Left ventricle myocardium inferior (tissue), 1 donor: ENCODE measurements at regions not wholly inside any gene's neighbourhood (a gene's known extent, or its start where the extent isn't known, plus 50 kb on each side); places are given as distances from the start of the nearest gene placed in this dataset.

Experiments
- DNase-seq: peaks from one replicate; pipeline ENCODE4 v3.0.0-alpha.2; 2020
- H3K27ac ChIP-seq: fragments of 200-600 bp; replicated peaks from 2 replicates; pipeline ENCODE4 v1.8.0; 2021
- H3K27me3 ChIP-seq: fragments of 200-600 bp; 2 replicates; pipeline ENCODE4 v1.8.0; 2021; ENCODE audit warnings: low read depth
- H3K36me3 ChIP-seq: fragments of 200-600 bp; 2 replicates; pipeline ENCODE4 v1.8.0; 2021
- H3K4me1 ChIP-seq: fragments of 200-600 bp; 2 replicates; pipeline ENCODE4 v1.8.0; 2021
- H3K4me3 ChIP-seq: fragments of 200-600 bp; 2 replicates; pipeline ENCODE4 v1.8.0; 2021; ENCODE audit warnings: mild to moderate bottlenecking, moderate library complexity
- H3K9me3 ChIP-seq: fragments of 200-600 bp; replicated peaks from 2 replicates; pipeline ENCODE4 v1.8.0; 2021
- CTCF ChIP-seq: fragments of 200-600 bp; IDR thresholded peaks from 2 replicates; pipeline ENCODE4 v1.8.0; 2021; ENCODE audit warnings: antibody characterized with exemption, mild to moderate bottlenecking, borderline replicate concordance
- intact Hi-C: fragments of 100-400 bp; cut with micrococcal nuclease; formaldehyde crosslinking; loops from one replicate; pipeline ENCODE4 v1.11.0; 2022
- donor health status: DM: no; HTN: yes; CAD: no; lungs with severe emphysema.

GRCh38 chr3:194756460-194756779 is 70.7 kb downstream of the FAM43A start:
- no peaks in the 10 kb centered on the region for H3K36me3 ChIP-seq
- H3K9me3 ChIP-seq: no peaks in the 10 kb centered on the region
- H3K4me1 ChIP-seq: peaks cover 30% of the 10 kb centered on the region
- H3K27me3 ChIP-seq: no peaks in the 10 kb centered on the region
- DNase-seq: no peak
- H3K4me3 ChIP-seq: no peak overlapping the region
- TF ChIP-seq CTCF: no peak
- peak overlapping the region; percentile 75 for H3K27ac ChIP-seq
- intact Hi-C loops: no loop called here

DNA sequence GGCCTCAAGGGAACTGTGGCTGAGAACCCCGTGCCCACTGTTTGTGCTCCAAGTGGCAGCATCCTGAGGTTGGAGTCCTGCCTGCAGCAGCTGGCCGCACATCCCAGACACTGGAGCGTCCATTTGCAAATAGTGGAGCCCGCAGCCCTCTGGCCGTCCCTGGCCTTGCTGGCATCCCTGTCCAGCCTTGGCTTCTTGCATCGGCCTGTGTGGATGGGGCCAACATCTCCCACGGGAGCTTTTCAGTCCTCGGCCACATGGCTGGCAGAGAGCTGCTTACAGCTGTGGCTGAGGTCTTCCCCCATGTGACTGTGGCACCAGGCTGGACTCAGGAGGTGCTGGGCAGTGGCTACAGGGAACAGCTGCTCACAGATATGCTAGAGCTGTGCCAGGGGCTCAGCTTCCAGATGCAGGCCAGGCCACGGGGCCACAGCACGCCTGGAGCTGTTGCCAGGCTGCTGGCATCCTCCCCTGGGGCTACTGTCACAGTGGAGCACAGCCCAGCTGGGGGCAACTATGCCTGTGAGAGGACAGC is 71.2 kb downstream of the FAM43A start:
- DNase-seq: peak; percentile 32
- Histone ChIP-seq H3K27ac (peak overlapping the region; percentile 75), H3K36me3 (no peaks in the 10 kb centered on the region), H3K4me3 (no peak overlapping the region), H3K27me3 (no peaks in the 10 kb centered on the region), H3K9me3 (no peaks in the 10 kb centered on the region), H3K4me1 (peaks cover 34% of the 10 kb centered on the region)
- TF ChIP-seq CTCF: no peak
- intact Hi-C loops: no loop called here

DNA sequence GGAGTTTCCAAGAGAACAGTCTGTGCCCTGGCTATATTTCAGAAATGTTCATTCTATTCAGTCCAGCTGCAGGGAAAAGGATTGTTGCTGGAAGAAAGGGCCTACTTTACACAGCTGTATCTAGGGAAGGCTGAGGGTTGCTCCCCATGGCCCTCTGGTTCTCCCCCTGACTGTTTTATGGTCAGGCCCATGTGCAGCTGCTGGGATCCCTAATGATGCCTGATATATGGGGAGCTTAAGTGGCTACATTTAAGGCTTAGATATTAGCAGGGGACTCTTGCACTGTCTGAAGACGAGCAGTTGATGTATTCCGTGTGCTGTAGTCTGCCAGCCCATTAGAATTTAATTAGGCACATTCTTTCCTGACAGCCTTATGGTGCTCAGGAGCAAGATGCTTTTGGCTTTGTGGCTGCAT is 72.0 kb downstream of the FAM43A start:
- DNase-seq: no peak
- H3K4me3 ChIP-seq: no peak overlapping the region
- TF ChIP-seq CTCF: no peak

DNA sequence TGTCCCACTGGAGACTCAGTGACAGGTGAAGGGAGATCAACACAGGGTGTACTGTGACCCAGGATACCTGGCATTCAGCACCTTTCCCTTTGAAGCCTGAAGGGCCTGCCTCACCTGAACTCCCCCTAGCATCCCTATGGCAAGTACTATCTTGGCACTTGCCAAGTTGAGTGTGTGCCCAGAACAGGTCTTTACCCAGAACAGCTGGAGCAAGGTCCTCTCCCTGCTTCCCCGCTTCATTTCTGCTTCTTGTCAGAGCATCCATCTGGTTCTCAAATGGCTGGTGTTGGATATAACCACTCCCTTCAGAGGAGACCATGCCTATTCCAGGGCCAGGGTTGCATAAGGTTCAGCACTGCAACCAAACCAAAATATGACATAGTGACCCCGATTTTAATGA is 73.0 kb downstream of the FAM43A start:
- H3K4me1 ChIP-seq: peaks cover 34% of the 10 kb centered on the region
- intact Hi-C loops: no loop called here
- H3K9me3 ChIP-seq: no peaks in the 10 kb centered on the region
- no peak for TF ChIP-seq CTCF
- no peak overlapping the region for H3K4me3 ChIP-seq
- H3K36me3 ChIP-seq: no peaks in the 10 kb centered on the region
- no peak for DNase-seq
- peak overlapping the region; percentile 60 for H3K27ac ChIP-seq
- no peaks in the 10 kb centered on the region for H3K27me3 ChIP-seq

More for the DNA sequence above, 72.0 kb downstream of the FAM43A start:
- H3K4me1 ChIP-seq: peaks cover 34% of the 10 kb centered on the region
- no peaks in the 10 kb centered on the region for H3K27me3 ChIP-seq
- H3K27ac ChIP-seq: peak overlapping the region; percentile 75
- no peaks in the 10 kb centered on the region for H3K9me3 ChIP-seq
- no peaks in the 10 kb centered on the region for H3K36me3 ChIP-seq
- intact Hi-C loops: no loop called here

- TF ChIP-seq CTCF: no peak
- Histone ChIP-seq H3K9me3 (no peaks in the 10 kb centered on the region), H3K36me3 (no peaks in the 10 kb centered on the region), H3K27me3 (no peaks in the 10 kb centered on the region), H3K4me1 (peaks cover 34% of the 10 kb centered on the region), H3K4me3 (no peak overlapping the region), H3K27ac (peak overlapping the region; percentile 20)
- intact Hi-C loops: no loop called here
- no peak for DNase-seq
These were observed 74.9 kb downstream of the FAM43A start for GRCh38 chr3:194760494-194761137.
